Testis (tissue), 2 donors: ENCODE measurements at regions not wholly inside any gene's neighbourhood (a gene's known extent, or its start where the extent isn't known, plus 50 kb on each side); places are given as distances from the start of the nearest gene placed in this dataset.

ENCODE experiments used
- DNase-seq: peaks from one replicate; pipeline ENCODE4 v3.0.0-alpha.2; 2019
- H3K27ac ChIP-seq, 2 donors: fragments of 200-600 bp; sonication (generic); one replicate each; pipeline ENCODE4 v1.5.1; 2019
- H3K27me3 ChIP-seq: fragments of 200-600 bp; sonication (generic); one replicate; pipeline ENCODE4 v1.5.1; 2019
- H3K36me3 ChIP-seq: fragments of 200-600 bp; sonication (generic); one replicate; pipeline ENCODE4 v1.5.1; 2017; ENCODE audit warnings: low read depth; ENCODE audit errors: missing control alignments
- H3K4me1 ChIP-seq: fragments of 200-600 bp; sonication (generic); one replicate; pipeline ENCODE4 v1.5.1; 2019
- H3K4me3 ChIP-seq, 2 donors: fragments of 200-600 bp; sonication (generic); one replicate each; pipeline ENCODE4 v1.5.1; 2017 to 2019
- H3K9me3 ChIP-seq: fragments of 200-600 bp; sonication (generic); one replicate; pipeline ENCODE4 v1.5.1; 2017
- CTCF ChIP-seq, 3 experiments: fragments of 450-650 bp in 2 of 3; fragments of 200-600 bp in 1 of 3; sonication (generic) in 1 of 3; IDR thresholded peaks; one replicate each; pipeline ENCODE4 v1.5.1; 2016 to 2019; ENCODE audit warnings: antibody characterized with exemption in 3 of 3, mild to moderate bottlenecking in 2 of 3, moderate library complexity in 1 of 3
- POLR2A ChIP-seq: fragments of 450-650 bp; IDR thresholded peaks from one replicate; pipeline ENCODE4 v1.6.1; 2017; ENCODE audit warnings: antibody characterized with exemption, mild to moderate bottlenecking, moderate library complexity
- WGBS, 2 donors: methylation state at CpG; one replicate each; pipeline ENCODE4 v1.1.5; 2018; 5-methylcytosine and 5-hydroxymethylcytosine counted together
- intact Hi-C: fragments of 100-400 bp; cut with DNase I; formaldehyde crosslinking; loops from one replicate; pipeline ENCODE4 v1.15.1; 2023; ENCODE audit warnings: low total_unique reads

GRCh38 chr10:124210263-124210662, 116.9 kb upstream of the CHST15 start:
- no peak for DNase-seq
- TF ChIP-seq CTCF (IDR thresholded peaks at IDR 0.05) (no peak), POLR2A (no peak)
- Histone ChIP-seq H3K9me3 (no peaks in the 10 kb centered on the region), H3K4me3 (no peak overlapping the region), H3K36me3 (no peaks in the 10 kb centered on the region), H3K27me3 (no peaks in the 10 kb centered on the region), H3K4me1 (no peaks in the 10 kb centered on the region), H3K27ac (no peak overlapping the region)
- 88 to 93% methylated on average over 1 of the region's 1 CpG for WGBS, 2 donors
- intact Hi-C loops = no loop called here

GRCh38 chr10:124207391-124207790, 114.0 kb upstream of the CHST15 start:
- no peaks in the 10 kb centered on the region for H3K4me1 ChIP-seq
- intact Hi-C loops = no loop called here
- TF ChIP-seq POLR2A (no peak), CTCF (IDR thresholded peaks at IDR 0.05) (no peak)
- no peak overlapping the region for H3K27ac ChIP-seq
- WGBS, 2 donors = 93 to 94% methylated on average over 5 of the region's 5 CpGs
- H3K27me3 ChIP-seq = no peaks in the 10 kb centered on the region
- H3K9me3 ChIP-seq = no peaks in the 10 kb centered on the region
- DNase-seq = no peak
- no peaks in the 10 kb centered on the region for H3K36me3 ChIP-seq
- no peak overlapping the region for H3K4me3 ChIP-seq

- Histone ChIP-seq H3K4me1 (no peaks in the 10 kb centered on the region), H3K27me3 (no peaks in the 10 kb centered on the region), H3K27ac (no peak overlapping the region), H3K9me3 (no peaks in the 10 kb centered on the region), H3K4me3 (no peak overlapping the region), H3K36me3 (no peaks in the 10 kb centered on the region)
- TF ChIP-seq POLR2A = no peak
- TF ChIP-seq CTCF (IDR thresholded peaks at IDR 0.05) = no peak
- WGBS, 2 donors = 73 to 80% methylated on average over 2 to 4 of the region's 4 CpGs
- intact Hi-C loops = no loop called here
- no peak for DNase-seq
Measured at GRCh38 chr10:124206616-124207015, 113.2 kb upstream of the CHST15 start.

GRCh38 chr10:124205432-124205831, 112.0 kb upstream of the CHST15 start:
- Histone ChIP-seq H3K9me3 (no peaks in the 10 kb centered on the region), H3K27ac (no peak overlapping the region), H3K36me3 (no peaks in the 10 kb centered on the region), H3K4me3 (no peak overlapping the region), H3K27me3 (no peaks in the 10 kb centered on the region), H3K4me1 (no peaks in the 10 kb centered on the region)
- TF ChIP-seq CTCF (IDR thresholded peaks at IDR 0.05) (no peak), POLR2A (no peak)
- no peak for DNase-seq
- intact Hi-C loops = no loop called here
- whole genome bisulfite sequencing, 2 donors = 100% methylated on average over 1 of the region's 1 CpG

GRCh38 chr10:124204726-124205125, 111.3 kb upstream of the CHST15 start:
- 95 to 96% methylated on average over 2 to 3 of the region's 3 CpGs for WGBS, 2 donors
- intact Hi-C loops = no loop called here
- H3K9me3 ChIP-seq = no peaks in the 10 kb centered on the region
- no peak overlapping the region for H3K4me3 ChIP-seq
- no peaks in the 10 kb centered on the region for H3K36me3 ChIP-seq
- H3K27ac ChIP-seq = no peak overlapping the region
- no peak for DNase-seq
- no peaks in the 10 kb centered on the region for H3K27me3 ChIP-seq
- no peaks in the 10 kb centered on the region for H3K4me1 ChIP-seq
- TF ChIP-seq POLR2A = no peak
- no peak for TF ChIP-seq CTCF (IDR thresholded peaks at IDR 0.05)
